ENCODE measurements at regions not wholly inside any gene's neighbourhood (a gene's known extent, or its start where the extent isn't known, plus 50 kb on each side); places are given as distances from the start of the nearest gene placed in this dataset.

- no peak for TF ChIP-seq CTCF (IDR thresholded peaks at IDR 0.05; ENCODE audit: low read depth, low read length, missing control alignments)
- no peak for DNase-seq (ENCODE audit: low read depth)
Observed at GRCh38 chr7:17588730-17589129, 290.3 kb downstream of the AHR start.

GRCh38 chr7:17589671-17590070, 291.2 kb downstream of the AHR start:
- H3K4me3 ChIP-seq (ENCODE audit: low read depth, low read length), result no peak overlapping the region
- no peak for TF ChIP-seq CTCF (IDR thresholded peaks at IDR 0.05; ENCODE audit: low read depth, low read length, missing control alignments)
- no peak for DNase-seq (ENCODE audit: low read depth)

More at GRCh38 chr7:17588730-17589129, 290.3 kb downstream of the AHR start:
- H3K4me3 ChIP-seq (ENCODE audit: low read depth, low read length), result no peak overlapping the region

- no peak overlapping the region for H3K4me3 ChIP-seq (ENCODE audit: low read depth, low read length)
- no peak for DNase-seq (ENCODE audit: low read depth)
- no peak for TF ChIP-seq CTCF (IDR thresholded peaks at IDR 0.05; ENCODE audit: low read depth, low read length, missing control alignments)
Observed at GRCh38 chr7:17590221-17590620, 291.8 kb downstream of the AHR start.

- DNase-seq (ENCODE audit: low read depth), result no peak
- TF ChIP-seq CTCF (IDR thresholded peaks at IDR 0.05; ENCODE audit: low read depth, low read length, missing control alignments), result no peak
- H3K4me3 ChIP-seq (ENCODE audit: low read depth, low read length), result no peak overlapping the region
Observed at GRCh38 chr7:17593819-17594419, 295.5 kb downstream of the AHR start.

- TF ChIP-seq CTCF (IDR thresholded peaks at IDR 0.05; ENCODE audit: low read depth, low read length, missing control alignments), result no peak
- DNase-seq (ENCODE audit: low read depth), result no peak
- no peak overlapping the region for H3K4me3 ChIP-seq (ENCODE audit: low read depth, low read length)
Observed at GRCh38 chr7:17595546-17595945, 297.1 kb downstream of the AHR start.

- no peak for TF ChIP-seq CTCF (IDR thresholded peaks at IDR 0.05; ENCODE audit: low read depth, low read length, missing control alignments)
- H3K4me3 ChIP-seq (ENCODE audit: low read depth, low read length), result no peak overlapping the region
- no peak for DNase-seq (ENCODE audit: low read depth)
Observed at GRCh38 chr7:17598305-17598704, 299.9 kb downstream of the AHR start.

GRCh38 chr7:17598846-17599245, 300.4 kb downstream of the AHR start:
- no peak overlapping the region for H3K4me3 ChIP-seq (ENCODE audit: low read depth, low read length)
- no peak for DNase-seq (ENCODE audit: low read depth)
- TF ChIP-seq CTCF (IDR thresholded peaks at IDR 0.05; ENCODE audit: low read depth, low read length, missing control alignments), result no peak
